Naive thymus-derived CD8-positive, alpha-beta T cell (primary cell): ENCODE measurements at regions not wholly inside any gene's neighbourhood (a gene's known extent, or its start where the extent isn't known, plus 50 kb on each side); places are given as distances from the start of the nearest gene placed in this dataset.

ENCODE experiments used
- ATAC-seq, 2 donors: fragments of 150-1000 bp; cut with Tn5 transposase in 1 of 2; sonication (Bioruptor Pico), chemical (Tn5 transposase) in 1 of 2; 1 replicate in 1 of 2; 2 replicates in 1 of 2; pipeline ENCODE4 v1.10.0; 2021; ENCODE audit warnings: mild to moderate bottlenecking in 2 of 2, moderate library complexity in 2 of 2
- POLR2A ChIA-PET: fragments of 350-600 bp; sonication (Branson Sonifier 250); formaldehyde crosslinking; loops from one replicate; lab custom pipeline; 2021; ENCODE audit warnings: antibody characterized with exemption; lab: Charles Lee
- DNase-seq, 10 donors: peaks; one replicate each; pipeline versions ENCODE4 v3.0.0 to v3.0.0-alpha.2; 2020 to 2022
- H3K27ac Mint-ChIP-seq, 10 donors: one replicate each; pipeline ENCODE4 v1.8.0; 2020 to 2022; ENCODE audit warnings: mild to moderate bottlenecking in 10 of 10, mixed read lengths in 10 of 10, moderate library complexity in 4 of 10, inconsistent platforms in 1 of 10
- H3K27me3 Mint-ChIP-seq, 5 donors: one replicate each; pipeline ENCODE4 v1.8.0; 2021 to 2022; ENCODE audit warnings: mixed read lengths in 5 of 5
- H3K36me3 Mint-ChIP-seq, 3 donors: one replicate each; pipeline ENCODE4 v1.8.0; 2020 to 2022; ENCODE audit warnings: mixed read lengths in 3 of 3, mild to moderate bottlenecking in 2 of 3, inconsistent platforms in 1 of 3
- H3K4me1 Mint-ChIP-seq, 4 donors: one replicate each; pipeline ENCODE4 v1.8.0; 2021 to 2022; ENCODE audit warnings: mixed read lengths in 4 of 4
- H3K4me3 Mint-ChIP-seq, 10 donors: one replicate each; pipeline ENCODE4 v1.8.0; 2020 to 2022; ENCODE audit warnings: mild to moderate bottlenecking in 10 of 10, mixed read lengths in 10 of 10, moderate library complexity in 6 of 10, inconsistent platforms in 1 of 10
- H3K9me3 Mint-ChIP-seq, 9 donors: one replicate each; pipeline ENCODE4 v1.8.0; 2020 to 2022; ENCODE audit warnings: mixed read lengths in 9 of 9, mild to moderate bottlenecking in 3 of 9, inconsistent platforms in 1 of 9, moderate library complexity in 1 of 9

GRCh38 chr9:99441829-99442228 lies 219.7 kb downstream of the SEC61B start:
- no peak for DNase-seq
- no peak overlapping the region for H3K27ac Mint-ChIP-seq
- H3K9me3 Mint-ChIP-seq, result peaks cover 0 to 2% (median 0%) of the 10 kb centered on the region in 9 donors
- POLR2A ChIA-PET, result no interaction called here
- ATAC-seq, result no peak
- peaks cover 0 to 2% (median 0%) of the 10 kb centered on the region in 4 donors for H3K4me1 Mint-ChIP-seq
- peaks cover 0 to 12% (median 6%) of the 10 kb centered on the region in 5 donors for H3K27me3 Mint-ChIP-seq
- no peak overlapping the region for H3K4me3 Mint-ChIP-seq
- H3K36me3 Mint-ChIP-seq, result no peaks in the 10 kb centered on the region

GRCh38 chr9:99445371-99445891 lies 223.3 kb downstream of the SEC61B start:
- peaks cover 0 to 2% (median 0%) of the 10 kb centered on the region in 9 donors for H3K9me3 Mint-ChIP-seq
- ATAC-seq, result no peak
- H3K27me3 Mint-ChIP-seq, result peaks cover 5 to 19% (median 12%) of the 10 kb centered on the region in 5 donors
- no peak overlapping the region for H3K27ac Mint-ChIP-seq
- no peak for DNase-seq
- H3K4me3 Mint-ChIP-seq, result no peak overlapping the region
- H3K4me1 Mint-ChIP-seq, result peaks cover 0 to 2% (median 0%) of the 10 kb centered on the region in 4 donors
- no peaks in the 10 kb centered on the region for H3K36me3 Mint-ChIP-seq
- POLR2A ChIA-PET, result no interaction called here

- Mint-ChIP-seq H3K4me1 (peaks cover 0 to 2% (median 0%) of the 10 kb centered on the region in 4 donors), H3K27ac (no peak overlapping the region), H3K36me3 (no peaks in the 10 kb centered on the region), H3K9me3 (peaks cover 0 to 2% (median 0%) of the 10 kb centered on the region in 9 donors), H3K4me3 (no peak overlapping the region), H3K27me3 (peaks cover 5 to 19% (median 12%) of the 10 kb centered on the region in 5 donors)
- POLR2A ChIA-PET, result no interaction called here
- DNase-seq (no peak), ATAC-seq (no peak)
These were observed 223.8 kb downstream of the SEC61B start for GRCh38 chr9:99445920-99446319.

GRCh38 chr9:99447951-99448350 lies 225.9 kb downstream of the SEC61B start:
- POLR2A ChIA-PET, result interaction anchor here (0.7 kb wide), 1 partner anchor 16 kb away, joined by 4 read pairs; no protein-coding TSS in a partner anchor
- H3K4me3 Mint-ChIP-seq, result no peak overlapping the region

DNA sequence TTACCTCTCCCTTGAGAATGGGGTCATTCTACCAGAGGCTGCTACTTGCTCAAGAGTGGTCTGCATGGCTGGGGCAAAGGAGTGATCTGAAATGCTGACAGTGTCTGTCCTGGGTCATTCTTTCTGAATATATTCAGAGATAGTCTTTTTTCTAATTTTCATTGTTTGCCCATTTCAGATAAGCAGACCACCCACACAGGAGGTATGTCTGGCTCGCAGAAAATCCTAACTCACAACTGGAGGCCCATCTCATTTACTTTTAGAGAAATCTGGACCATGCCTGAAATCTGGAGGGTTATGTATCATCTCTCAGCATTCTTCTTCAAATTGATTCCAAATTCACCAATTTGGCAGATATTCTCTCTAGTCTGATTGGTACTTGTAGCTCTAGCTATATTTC lies 227.6 kb downstream of the SEC61B start:
- H3K36me3 Mint-ChIP-seq, result no peaks in the 10 kb centered on the region
- DNase-seq (no peak), ATAC-seq (no peak)
- POLR2A ChIA-PET, result no interaction called here
- H3K4me3 Mint-ChIP-seq, result no peak overlapping the region
- H3K4me1 Mint-ChIP-seq, result no peaks in the 10 kb centered on the region
- peaks cover 9 to 22% (median 17%) of the 10 kb centered on the region in 5 donors for H3K27me3 Mint-ChIP-seq
- no peak overlapping the region for H3K27ac Mint-ChIP-seq
- H3K9me3 Mint-ChIP-seq, result no peaks in the 10 kb centered on the region

More at GRCh38 chr9:99447951-99448350, 225.9 kb downstream of the SEC61B start:
- ATAC-seq (no peak), DNase-seq (no peak)
- Mint-ChIP-seq H3K9me3 (no peaks in the 10 kb centered on the region), H3K36me3 (no peaks in the 10 kb centered on the region), H3K4me1 (peaks cover 0 to 2% (median 0%) of the 10 kb centered on the region in 4 donors), H3K27ac (no peak overlapping the region), H3K27me3 (peaks cover 8 to 24% (median 15%) of the 10 kb centered on the region in 5 donors)

- DNase-seq (no peak), ATAC-seq (no peak)
- POLR2A ChIA-PET, result interaction anchor here (0.8 kb wide), 1 partner anchor 68 kb away, joined by 3 read pairs; no protein-coding TSS in a partner anchor
- Mint-ChIP-seq H3K36me3 (no peaks in the 10 kb centered on the region), H3K9me3 (no peaks in the 10 kb centered on the region), H3K27me3 (peaks cover 12 to 36% (median 19%) of the 10 kb centered on the region in 5 donors), H3K4me3 (no peak overlapping the region), H3K27ac (no peak overlapping the region), H3K4me1 (no peaks in the 10 kb centered on the region)
These were observed 229.1 kb downstream of the SEC61B start for GRCh38 chr9:99451112-99451606.

- POLR2A ChIA-PET, result no interaction called here
- H3K4me1 Mint-ChIP-seq, result no peaks in the 10 kb centered on the region
- H3K36me3 Mint-ChIP-seq, result no peaks in the 10 kb centered on the region
- H3K27me3 Mint-ChIP-seq, result peaks cover 6 to 29% (median 10%) of the 10 kb centered on the region in 5 donors
- DNase-seq, result no peak
- no peak for ATAC-seq
- H3K9me3 Mint-ChIP-seq, result no peaks in the 10 kb centered on the region
- no peak overlapping the region for H3K4me3 Mint-ChIP-seq
- no peak overlapping the region for H3K27ac Mint-ChIP-seq
These were observed 235.3 kb downstream of the SEC61B start for GRCh38 chr9:99457406-99457805.

DNA sequence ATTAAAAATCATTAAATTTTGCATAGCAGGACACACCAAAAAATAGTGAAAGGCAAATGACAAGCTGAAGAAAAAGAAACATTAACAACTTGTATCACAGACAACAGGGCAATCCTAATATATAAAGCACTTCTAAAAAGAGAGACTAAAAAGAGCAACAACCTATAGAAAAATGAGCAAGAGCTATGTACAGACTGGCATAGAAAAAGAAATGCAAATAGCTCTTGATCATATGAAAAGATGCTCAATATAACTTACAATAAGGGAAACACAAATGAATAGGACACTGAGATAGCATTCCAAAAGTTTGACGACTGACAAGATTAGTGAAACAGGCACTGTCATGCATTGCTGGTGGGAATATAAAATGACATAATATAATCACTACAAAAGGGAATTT lies 235.9 kb downstream of the SEC61B start:
- no peak for DNase-seq
- POLR2A ChIA-PET, result no interaction called here
- Mint-ChIP-seq H3K4me1 (no peaks in the 10 kb centered on the region), H3K9me3 (no peaks in the 10 kb centered on the region), H3K36me3 (no peaks in the 10 kb centered on the region), H3K4me3 (no peak overlapping the region), H3K27ac (no peak overlapping the region), H3K27me3 (peaks cover 5 to 29% (median 9%) of the 10 kb centered on the region in 5 donors)
- no peak for ATAC-seq

- ATAC-seq (no peak), DNase-seq (no peak)
- Mint-ChIP-seq H3K27me3 (peaks cover 4 to 17% (median 7%) of the 10 kb centered on the region in 5 donors), H3K4me1 (no peaks in the 10 kb centered on the region), H3K9me3 (no peaks in the 10 kb centered on the region), H3K27ac (no peak overlapping the region), H3K4me3 (no peak overlapping the region), H3K36me3 (no peaks in the 10 kb centered on the region)
- POLR2A ChIA-PET, result no interaction called here
These were observed 237.8 kb downstream of the SEC61B start for GRCh38 chr9:99459919-99460318.

- POLR2A ChIA-PET, result no interaction called here
- Mint-ChIP-seq H3K27me3 (peaks cover 0 to 3% (median 0%) of the 10 kb centered on the region in 5 donors), H3K36me3 (no peaks in the 10 kb centered on the region), H3K27ac (no peak overlapping the region), H3K4me1 (no peaks in the 10 kb centered on the region), H3K9me3 (no peaks in the 10 kb centered on the region), H3K4me3 (no peak overlapping the region)
- ATAC-seq, result no peak
- DNase-seq, result no peak
These were observed 241.0 kb downstream of the SEC61B start for GRCh38 chr9:99463131-99463530.

GRCh38 chr9:99464568-99464967 lies 242.5 kb downstream of the SEC61B start:
- H3K36me3 Mint-ChIP-seq, result no peaks in the 10 kb centered on the region
- H3K4me3 Mint-ChIP-seq, result no peak overlapping the region
- peaks cover 0 to 7% (median 0%) of the 10 kb centered on the region in 9 donors for H3K9me3 Mint-ChIP-seq
- POLR2A ChIA-PET, result no interaction called here
- H3K27ac Mint-ChIP-seq, result no peak overlapping the region
- peaks cover 0 to 8% (median 1%) of the 10 kb centered on the region in 5 donors for H3K27me3 Mint-ChIP-seq
- ATAC-seq (no peak), DNase-seq (no peak)
- no peaks in the 10 kb centered on the region for H3K4me1 Mint-ChIP-seq

DNA sequence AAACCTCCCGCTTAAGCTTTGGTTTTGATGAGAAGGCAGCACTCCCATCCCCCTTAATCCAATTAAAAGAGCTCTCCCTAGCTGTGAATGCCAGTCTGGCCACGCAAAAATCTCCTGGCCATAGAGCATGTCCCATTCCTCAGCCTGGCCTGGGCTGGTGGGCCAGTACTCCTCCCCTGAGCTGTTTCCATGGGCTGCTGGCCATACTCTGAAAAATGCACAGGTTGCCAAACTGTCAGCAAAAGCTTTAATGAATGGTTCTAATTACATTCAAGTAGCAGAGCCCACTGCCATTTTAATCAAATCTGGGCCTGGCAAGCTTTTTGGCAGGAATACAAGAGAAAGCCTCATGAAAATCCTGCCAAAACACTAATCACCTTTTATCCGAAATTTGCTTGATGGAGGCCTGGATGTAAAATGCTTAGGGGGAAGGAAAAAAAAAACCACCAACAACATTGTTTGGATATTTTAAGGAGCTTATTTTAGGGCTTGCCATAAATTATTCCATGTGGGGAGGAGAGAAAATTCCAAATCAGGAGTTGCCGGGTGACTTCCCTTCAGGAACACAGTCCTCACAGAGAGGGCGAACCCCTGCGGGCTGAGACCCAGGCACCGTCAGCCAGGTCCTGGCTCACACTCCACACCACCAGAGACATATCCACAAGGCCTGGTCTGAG lies 243.3 kb downstream of the SEC61B start:
- Mint-ChIP-seq H3K36me3 (no peaks in the 10 kb centered on the region), H3K27ac (peak overlapping the region in 1 of 10 donors; percentile 51), H3K4me1 (no peaks in the 10 kb centered on the region), H3K9me3 (peaks cover 0 to 7% (median 0%) of the 10 kb centered on the region in 9 donors), H3K4me3 (no peak overlapping the region), H3K27me3 (peaks cover 0 to 12% (median 3%) of the 10 kb centered on the region in 5 donors)
- POLR2A ChIA-PET, result no interaction called here
- DNase-seq (no peak), ATAC-seq (no peak)

- DNase-seq (no peak), ATAC-seq (no peak)
- Mint-ChIP-seq H3K27me3 (peaks cover 0 to 14% (median 3%) of the 10 kb centered on the region in 5 donors), H3K9me3 (peaks cover 0 to 7% (median 0%) of the 10 kb centered on the region in 9 donors), H3K4me1 (no peaks in the 10 kb centered on the region), H3K36me3 (no peaks in the 10 kb centered on the region), H3K4me3 (no peak overlapping the region), H3K27ac (no peak overlapping the region)
- POLR2A ChIA-PET, result no interaction called here
These were observed 244.0 kb downstream of the SEC61B start for GRCh38 chr9:99466104-99466503.
